ENCODE measurements at regions not wholly inside any gene's neighbourhood (a gene's known extent, or its start where the extent isn't known, plus 50 kb on each side); places are given as distances from the start of the nearest gene placed in this dataset.

GRCh38 chr7:142334806-142335205, 76.9 kb upstream of the PRSS58 start:
- TF ChIP-seq SUZ12 (IDR thresholded peaks at IDR 0.05; ENCODE audit: extremely low read depth, insufficient read depth, insufficient read length) (no peak), YY1 (IDR thresholded peaks at IDR 0.05; ENCODE audit: insufficient read depth, insufficient read length) (no peak)
